Fibroblast of lung (primary cell): ENCODE measurements at regions not wholly inside any gene's neighbourhood (a gene's known extent, or its start where the extent isn't known, plus 50 kb on each side); places are given as distances from the start of the nearest gene placed in this dataset.

Experiments
- EZH2 ChIP-seq: IDR thresholded peaks from 2 replicates; pipeline ENCODE4 v1.5.1; 2012; ENCODE audit warnings: low read length, control low read depth, mild to moderate bottlenecking; ENCODE audit errors: missing control alignments
- TF ChIP-seq, protein P1 (sequence below), 2 donors: IDR thresholded peaks in 1 of 2; conservative IDR thresholded peaks in 1 of 2; 1 replicate in 1 of 2; 2 replicates in 1 of 2; pipeline ENCODE4 v1.5.1; 2011 to 2012; ENCODE audit warnings: low read length in 2 of 2, control low read depth in 1 of 2, inconsistent platforms in 1 of 2, low read depth in 1 of 2, mild to moderate bottlenecking in 1 of 2

GRCh38 chr4:104890598-104891275, 255.9 kb upstream of the TET2 start:
- TF ChIP-seq, protein P1, sequence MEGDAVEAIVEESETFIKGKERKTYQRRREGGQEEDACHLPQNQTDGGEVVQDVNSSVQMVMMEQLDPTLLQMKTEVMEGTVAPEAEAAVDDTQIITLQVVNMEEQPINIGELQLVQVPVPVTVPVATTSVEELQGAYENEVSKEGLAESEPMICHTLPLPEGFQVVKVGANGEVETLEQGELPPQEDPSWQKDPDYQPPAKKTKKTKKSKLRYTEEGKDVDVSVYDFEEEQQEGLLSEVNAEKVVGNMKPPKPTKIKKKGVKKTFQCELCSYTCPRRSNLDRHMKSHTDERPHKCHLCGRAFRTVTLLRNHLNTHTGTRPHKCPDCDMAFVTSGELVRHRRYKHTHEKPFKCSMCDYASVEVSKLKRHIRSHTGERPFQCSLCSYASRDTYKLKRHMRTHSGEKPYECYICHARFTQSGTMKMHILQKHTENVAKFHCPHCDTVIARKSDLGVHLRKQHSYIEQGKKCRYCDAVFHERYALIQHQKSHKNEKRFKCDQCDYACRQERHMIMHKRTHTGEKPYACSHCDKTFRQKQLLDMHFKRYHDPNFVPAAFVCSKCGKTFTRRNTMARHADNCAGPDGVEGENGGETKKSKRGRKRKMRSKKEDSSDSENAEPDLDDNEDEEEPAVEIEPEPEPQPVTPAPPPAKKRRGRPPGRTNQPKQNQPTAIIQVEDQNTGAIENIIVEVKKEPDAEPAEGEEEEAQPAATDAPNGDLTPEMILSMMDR (conservative IDR thresholded peaks at IDR 0.05 in 1 of 2, IDR thresholded peaks at IDR 0.05 in 1 of 2; ENCODE audit: low read depth in 1 of 2, low read length in 2 of 2): no peak
- TF ChIP-seq EZH2: no peak
